GM13977 (cell line): ENCODE measurements at regions not wholly inside any gene's neighbourhood (a gene's known extent, or its start where the extent isn't known, plus 50 kb on each side); places are given as distances from the start of the nearest gene placed in this dataset.

Experiments
- DNase-seq: peaks from one replicate; pipeline ENCODE4 v3.0.0; 2012; ENCODE audit warnings: low spot score
- in situ Hi-C: fragments of 300-500 bp; cut with MboI; formaldehyde crosslinking; loops from one replicate; pipeline ENCODE4 v1.12.0; 2022; ENCODE audit warnings: low sequenced_read_pairs, low pct_unique_long_range_greater_than_20kb, mixed read lengths, inconsistent platforms; ENCODE audit not compliant: unreplicated experiment
- TF ChIP-seq, protein P1 (sequence below): IDR thresholded peaks from 2 replicates; pipeline ENCODE4 v1.5.1; 2012; ENCODE audit warnings: mild to moderate bottlenecking, control low read depth; ENCODE audit not compliant: insufficient read depth; ENCODE audit errors: extremely low read depth, missing control alignments

- TF ChIP-seq, protein P1, sequence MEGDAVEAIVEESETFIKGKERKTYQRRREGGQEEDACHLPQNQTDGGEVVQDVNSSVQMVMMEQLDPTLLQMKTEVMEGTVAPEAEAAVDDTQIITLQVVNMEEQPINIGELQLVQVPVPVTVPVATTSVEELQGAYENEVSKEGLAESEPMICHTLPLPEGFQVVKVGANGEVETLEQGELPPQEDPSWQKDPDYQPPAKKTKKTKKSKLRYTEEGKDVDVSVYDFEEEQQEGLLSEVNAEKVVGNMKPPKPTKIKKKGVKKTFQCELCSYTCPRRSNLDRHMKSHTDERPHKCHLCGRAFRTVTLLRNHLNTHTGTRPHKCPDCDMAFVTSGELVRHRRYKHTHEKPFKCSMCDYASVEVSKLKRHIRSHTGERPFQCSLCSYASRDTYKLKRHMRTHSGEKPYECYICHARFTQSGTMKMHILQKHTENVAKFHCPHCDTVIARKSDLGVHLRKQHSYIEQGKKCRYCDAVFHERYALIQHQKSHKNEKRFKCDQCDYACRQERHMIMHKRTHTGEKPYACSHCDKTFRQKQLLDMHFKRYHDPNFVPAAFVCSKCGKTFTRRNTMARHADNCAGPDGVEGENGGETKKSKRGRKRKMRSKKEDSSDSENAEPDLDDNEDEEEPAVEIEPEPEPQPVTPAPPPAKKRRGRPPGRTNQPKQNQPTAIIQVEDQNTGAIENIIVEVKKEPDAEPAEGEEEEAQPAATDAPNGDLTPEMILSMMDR = no peak
- DNase-seq = no peak
- in situ Hi-C loops = no loop called here
Observed at GRCh38 chr7:36100634-36101033, 52.4 kb upstream of the EEPD1 start.
